CD4-positive, alpha-beta T cell (primary cell): ENCODE measurements at regions not wholly inside any gene's neighbourhood (a gene's known extent, or its start where the extent isn't known, plus 50 kb on each side); places are given as distances from the start of the nearest gene placed in this dataset.
"Not testable (repeated sequence)": the region's sequence is repeated elsewhere in the genome, so short reads cannot be mapped to it uniquely, and the experiment has no call there.

ENCODE experiments used
- ATAC-seq: fragments of 200-7000 bp; cut with Tn5 transposase; one replicate; pipeline ENCODE4 v1.10.0; 2022; ENCODE audit warnings: mild to moderate bottlenecking; ENCODE audit not compliant: poor library complexity
- CTCF ChIA-PET: fragments of 350-600 bp; sonication (Branson Sonifier 250); formaldehyde crosslinking; loops from one replicate; lab custom pipeline; 2021; ENCODE audit warnings: antibody characterized with exemption, inconsistent platforms; lab: Charles Lee
- POLR2A ChIA-PET: fragments of 350-600 bp; sonication (Branson Sonifier 250); formaldehyde crosslinking; loops from one replicate; lab custom pipeline; 2021; ENCODE audit warnings: antibody characterized with exemption, inconsistent platforms; lab: Charles Lee
- DNase-seq, 14 experiments: peaks; one replicate each; pipeline ENCODE4 v3.0.0-alpha.2; 2013 to 2020; ENCODE audit warnings: mixed read lengths in 2 of 14
- H3K27ac ChIP-seq, 2 donors: one replicate each; pipeline versions ENCODE4 v1.5.1 to v1.7.0; 2013; ENCODE audit warnings: low read length in 2 of 2, low read depth in 1 of 2, mild to moderate bottlenecking in 1 of 2
- H3K27me3 ChIP-seq, 2 experiments: 1 replicate in 1 of 2; 2 replicates in 1 of 2; pipeline versions ENCODE4 v1.6.1 to v1.7.0; 2013; ENCODE audit warnings: low read length in 2 of 2, control low read depth in 1 of 2, mild to moderate bottlenecking in 1 of 2, moderate library complexity in 1 of 2; ENCODE audit not compliant: insufficient read depth in 2 of 2, control insufficient read depth in 1 of 2
- H3K36me3 ChIP-seq: one replicate; pipeline ENCODE4 v1.6.1; 2013; ENCODE audit warnings: low read length, control low read depth; ENCODE audit not compliant: insufficient read depth
- H3K4me1 ChIP-seq: one replicate; pipeline ENCODE4 v1.6.1; 2013; ENCODE audit warnings: low read length, control low read depth; ENCODE audit not compliant: insufficient read depth
- H3K4me3 ChIP-seq: one replicate; pipeline ENCODE4 v1.5.1; 2013; ENCODE audit warnings: mild to moderate bottlenecking, low read length, moderate library complexity
- H3K9me3 ChIP-seq, 2 experiments: 1 replicate in 1 of 2; 2 replicates in 1 of 2; pipeline versions ENCODE4 v1.6.1 to v1.7.0; 2013; ENCODE audit warnings: low read length in 2 of 2, mild to moderate bottlenecking in 2 of 2, control low read depth in 1 of 2, moderate library complexity in 1 of 2; ENCODE audit not compliant: control insufficient read depth in 1 of 2, insufficient read depth in 1 of 2
- H3K27ac Mint-ChIP-seq: one replicate; pipeline ENCODE4 v1.8.0; 2020; ENCODE audit warnings: mixed read lengths
- H3K27me3 Mint-ChIP-seq: one replicate; pipeline ENCODE4 v1.8.0; 2021; ENCODE audit warnings: mixed read lengths
- H3K36me3 Mint-ChIP-seq: one replicate; pipeline ENCODE4 v1.8.0; 2021; ENCODE audit warnings: low read depth, mixed read lengths
- H3K4me1 Mint-ChIP-seq: one replicate; pipeline ENCODE4 v1.8.0; 2021; ENCODE audit warnings: low read depth, mixed read lengths
- H3K4me3 Mint-ChIP-seq: one replicate; pipeline ENCODE4 v1.8.0; 2020; ENCODE audit warnings: mild to moderate bottlenecking, mixed read lengths
- H3K9me3 Mint-ChIP-seq: one replicate; pipeline ENCODE4 v1.8.0; 2020; ENCODE audit warnings: mixed read lengths
- intact Hi-C, 2 experiments: fragments of 100-400 bp; cut with DNase I in 1 of 2; cut with micrococcal nuclease in 1 of 2; formaldehyde crosslinking; loops; one replicate each; pipeline versions ENCODE4 v1.15.1 to v1.9.0; 2023 to 2025; cut with DNase I, micrococcal nuclease
- TF ChIP-seq, protein P1 (sequence below): fragments of 200-600 bp; IDR thresholded peaks from one replicate; pipeline ENCODE4 v1.8.0; 2022; ENCODE audit warnings: antibody characterized with exemption, mild to moderate bottlenecking

DNA sequence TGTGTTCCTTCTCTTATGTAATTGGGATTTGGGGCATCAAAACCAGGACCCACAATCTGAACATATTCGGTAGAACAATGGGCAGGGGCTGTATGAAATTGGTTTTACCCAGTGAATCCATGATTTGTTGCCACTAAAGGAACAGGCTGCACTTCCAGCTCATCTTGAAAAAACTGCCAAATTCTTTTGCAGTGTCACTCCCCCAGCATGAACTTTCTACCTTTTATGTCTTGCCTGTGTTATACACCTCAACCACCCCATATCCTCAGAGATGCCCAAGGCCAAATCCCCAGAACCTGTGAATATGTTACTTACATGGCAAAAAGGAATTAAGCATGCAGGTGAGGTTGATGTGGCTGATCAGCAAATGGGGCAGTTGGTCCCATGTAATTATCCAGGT is 280.2 kb upstream of the ECI2 start:
- DNase-seq, result no peak
- H3K27me3 Mint-ChIP-seq, result peaks cover 17% of the 10 kb centered on the region
- no peaks in the 10 kb centered on the region for H3K4me1 ChIP-seq
- no peak overlapping the region for H3K27ac ChIP-seq
- TF ChIP-seq, protein P1, sequence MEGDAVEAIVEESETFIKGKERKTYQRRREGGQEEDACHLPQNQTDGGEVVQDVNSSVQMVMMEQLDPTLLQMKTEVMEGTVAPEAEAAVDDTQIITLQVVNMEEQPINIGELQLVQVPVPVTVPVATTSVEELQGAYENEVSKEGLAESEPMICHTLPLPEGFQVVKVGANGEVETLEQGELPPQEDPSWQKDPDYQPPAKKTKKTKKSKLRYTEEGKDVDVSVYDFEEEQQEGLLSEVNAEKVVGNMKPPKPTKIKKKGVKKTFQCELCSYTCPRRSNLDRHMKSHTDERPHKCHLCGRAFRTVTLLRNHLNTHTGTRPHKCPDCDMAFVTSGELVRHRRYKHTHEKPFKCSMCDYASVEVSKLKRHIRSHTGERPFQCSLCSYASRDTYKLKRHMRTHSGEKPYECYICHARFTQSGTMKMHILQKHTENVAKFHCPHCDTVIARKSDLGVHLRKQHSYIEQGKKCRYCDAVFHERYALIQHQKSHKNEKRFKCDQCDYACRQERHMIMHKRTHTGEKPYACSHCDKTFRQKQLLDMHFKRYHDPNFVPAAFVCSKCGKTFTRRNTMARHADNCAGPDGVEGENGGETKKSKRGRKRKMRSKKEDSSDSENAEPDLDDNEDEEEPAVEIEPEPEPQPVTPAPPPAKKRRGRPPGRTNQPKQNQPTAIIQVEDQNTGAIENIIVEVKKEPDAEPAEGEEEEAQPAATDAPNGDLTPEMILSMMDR, result no peak
- H3K27me3 ChIP-seq, result no peaks in the 10 kb centered on the region
- no peaks in the 10 kb centered on the region for H3K36me3 ChIP-seq
- no peak overlapping the region for H3K4me3 ChIP-seq
- H3K27ac Mint-ChIP-seq, result no peak overlapping the region
- intact Hi-C loops, result no loop called here
- POLR2A ChIA-PET, result no interaction called here
- no peak overlapping the region for H3K4me3 Mint-ChIP-seq
- no peaks in the 10 kb centered on the region for H3K4me1 Mint-ChIP-seq
- no peaks in the 10 kb centered on the region for H3K9me3 ChIP-seq
- CTCF ChIA-PET, result no interaction called here
- H3K36me3 Mint-ChIP-seq, result no peaks in the 10 kb centered on the region
- no peaks in the 10 kb centered on the region for H3K9me3 Mint-ChIP-seq
- no peak for ATAC-seq

DNA sequence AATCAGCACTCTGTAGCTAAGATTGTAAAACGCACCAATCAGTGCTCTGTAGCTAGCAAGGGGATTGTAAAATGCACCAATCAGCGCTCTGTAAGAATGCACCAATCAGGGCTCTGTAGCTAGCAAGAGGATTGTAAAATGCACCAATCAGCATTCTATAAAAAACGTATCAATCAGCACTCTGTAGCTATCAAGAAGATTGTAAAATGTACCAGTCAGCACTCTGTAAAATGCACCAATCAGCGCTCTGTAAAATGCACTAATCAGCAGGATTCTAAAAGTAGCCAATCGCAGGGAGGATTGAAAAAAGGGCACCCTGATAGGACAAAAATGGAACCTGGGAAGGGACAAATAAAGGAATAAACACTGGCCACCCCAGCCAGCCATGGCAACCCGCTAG is 278.7 kb upstream of the ECI2 start:
- H3K27ac ChIP-seq, CTCF ChIA-PET, H3K36me3 ChIP-seq, H3K4me1 ChIP-seq, H3K4me1 Mint-ChIP-seq, H3K36me3 Mint-ChIP-seq, ATAC-seq, DNase-seq, H3K4me3 Mint-ChIP-seq, intact Hi-C loops, H3K27ac Mint-ChIP-seq, H3K9me3 Mint-ChIP-seq, H3K4me3 ChIP-seq, H3K27me3 ChIP-seq, POLR2A ChIA-PET, H3K9me3 ChIP-seq: not testable (repeated sequence)
- H3K27me3 Mint-ChIP-seq, result peaks cover 13% of the 10 kb centered on the region

DNA sequence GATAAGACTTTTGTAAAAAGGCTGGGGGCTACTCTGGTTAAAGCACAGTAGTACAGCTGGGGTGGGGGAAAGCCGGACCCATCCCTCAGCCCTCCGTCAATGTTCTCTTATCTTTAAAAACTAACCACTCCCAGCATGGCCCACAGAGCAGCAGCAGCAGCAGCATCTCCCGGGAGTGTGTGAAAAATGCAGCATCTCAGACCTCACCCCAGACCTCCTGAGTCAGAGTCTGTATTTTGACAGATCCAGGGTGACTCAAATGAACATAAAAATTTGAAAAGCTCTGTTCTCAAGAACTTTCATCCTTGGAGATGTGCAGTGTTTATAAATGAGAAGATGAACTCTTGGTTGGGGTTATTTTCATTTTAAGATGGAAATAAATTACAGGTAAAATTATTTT is 277.7 kb upstream of the ECI2 start:
- POLR2A ChIA-PET, result no interaction called here
- ATAC-seq, result no peak
- Histone ChIP-seq H3K9me3 (no peaks in the 10 kb centered on the region), H3K4me1 (no peaks in the 10 kb centered on the region), H3K27ac (no peak overlapping the region), H3K36me3 (no peaks in the 10 kb centered on the region), H3K4me3 (no peak overlapping the region), H3K27me3 (no peaks in the 10 kb centered on the region)
- Mint-ChIP-seq H3K9me3 (peaks cover 2% of the 10 kb centered on the region), H3K27me3 (peaks cover 18% of the 10 kb centered on the region), H3K4me3 (no peak overlapping the region), H3K4me1 (no peaks in the 10 kb centered on the region), H3K27ac (no peak overlapping the region), H3K36me3 (no peaks in the 10 kb centered on the region)
- CTCF ChIA-PET, result no interaction called here
- no peak for DNase-seq
- intact Hi-C loops, result no loop called here
- TF ChIP-seq, protein P1, result no peak

DNA sequence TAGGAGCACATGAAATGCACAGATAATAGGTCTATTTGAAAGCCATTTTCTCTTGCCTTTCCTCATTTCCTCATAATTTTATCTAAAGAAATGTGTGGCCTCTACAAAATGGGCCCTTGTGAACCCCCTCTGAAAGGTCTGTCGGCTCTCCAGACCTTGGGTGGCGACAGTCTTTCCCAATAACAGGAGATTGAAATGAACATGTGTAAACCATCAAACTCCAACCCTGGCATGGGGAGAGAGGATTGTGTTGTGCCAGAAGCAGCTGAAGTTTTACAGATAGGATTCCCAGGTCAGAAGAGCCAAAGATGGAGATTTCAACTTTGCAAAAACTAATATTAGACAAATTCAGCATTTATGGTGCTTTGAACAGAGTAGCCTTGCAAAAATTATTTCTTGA is 277.1 kb upstream of the ECI2 start:
- Histone ChIP-seq H3K36me3 (no peaks in the 10 kb centered on the region), H3K27me3 (no peaks in the 10 kb centered on the region), H3K9me3 (no peaks in the 10 kb centered on the region), H3K4me1 (no peaks in the 10 kb centered on the region), H3K27ac (no peak overlapping the region), H3K4me3 (no peak overlapping the region)
- Mint-ChIP-seq H3K4me1 (no peaks in the 10 kb centered on the region), H3K27me3 (peaks cover 18% of the 10 kb centered on the region), H3K36me3 (no peaks in the 10 kb centered on the region), H3K27ac (no peak overlapping the region), H3K4me3 (no peak overlapping the region), H3K9me3 (peaks cover 6% of the 10 kb centered on the region)
- DNase-seq (no peak), ATAC-seq (no peak)
- ChIA-PET CTCF (interaction anchor here (1.6 kb wide), 1 partner anchor 8 kb away, joined by 3 read pairs; no protein-coding TSS in a partner anchor), POLR2A (no interaction called here)
- TF ChIP-seq, protein P1, result no peak
- intact Hi-C loops, result no loop called here
